Upper lobe of left lung (tissue), 4 donors: ENCODE measurements at regions not wholly inside any gene's neighbourhood (a gene's known extent, or its start where the extent isn't known, plus 50 kb on each side); places are given as distances from the start of the nearest gene placed in this dataset.

Source experiments
- CTCF ChIP-seq, 6 experiments: fragments of 450-650 bp in 4 of 6; fragments of 200-600 bp in 2 of 6; sonication (generic) in 2 of 6; IDR thresholded peaks; one replicate each; pipeline ENCODE4 v1.5.1; 2016 to 2019; ENCODE audit warnings: antibody characterized with exemption in 6 of 6
- EP300 ChIP-seq, 4 donors: sonication (generic); formaldehyde crosslinking; IDR thresholded peaks; one replicate each; pipeline ENCODE4 v1.5.1; 2017; ENCODE audit warnings: antibody characterized with exemption in 4 of 4, control low read depth in 2 of 4

- TF ChIP-seq CTCF (IDR thresholded peaks at IDR 0.05) (no peak), EP300 (IDR thresholded peaks at IDR 0.05) (no peak)
These were observed 98.4 kb downstream of the PERP start for GRCh38 chr6:138008791-138009190.
